HK-2 (cell line): ENCODE measurements at regions not wholly inside any gene's neighbourhood (a gene's known extent, or its start where the extent isn't known, plus 50 kb on each side); places are given as distances from the start of the nearest gene placed in this dataset.

ENCODE experiments used
- DNase-seq: peaks from one replicate; pipeline ENCODE4 v3.0.0-alpha.2; 2018; ENCODE audit not compliant: unreplicated experiment

DNA sequence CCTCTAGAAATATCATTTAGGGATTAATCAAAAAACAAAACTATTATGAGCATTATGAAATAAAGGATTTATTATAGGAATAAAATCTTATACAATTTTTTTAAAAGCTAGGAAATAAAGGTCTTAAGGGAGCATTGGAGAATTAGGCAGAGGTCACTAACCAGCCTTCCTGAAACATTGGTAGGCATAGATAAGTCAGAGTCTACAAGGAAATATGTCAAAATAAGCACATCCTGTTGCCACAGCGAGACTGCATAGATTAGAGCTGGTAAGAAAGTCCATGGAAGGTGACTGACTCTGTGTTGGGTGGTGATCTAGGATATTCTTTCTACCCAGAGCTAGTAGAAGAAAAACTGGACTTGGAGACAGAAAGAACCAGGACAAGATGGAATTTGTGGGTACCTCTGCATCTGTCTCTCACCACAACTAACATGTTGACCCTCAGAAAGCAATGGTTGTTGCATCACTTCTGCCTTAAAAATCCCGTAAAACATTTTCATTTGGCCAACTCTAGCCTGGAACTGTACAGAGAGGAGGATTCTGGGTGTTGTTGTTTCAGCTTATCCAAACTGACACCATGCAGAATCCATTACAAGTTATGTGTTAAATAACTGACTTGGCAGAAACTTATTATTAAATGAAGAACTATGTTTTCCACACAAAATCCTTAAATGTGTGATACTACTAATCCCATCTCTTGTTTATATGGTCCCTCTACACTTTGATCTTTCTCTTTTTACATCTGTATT lies 77.1 kb downstream of the FBXO5 start:
- DNase-seq, result no peak

DNA sequence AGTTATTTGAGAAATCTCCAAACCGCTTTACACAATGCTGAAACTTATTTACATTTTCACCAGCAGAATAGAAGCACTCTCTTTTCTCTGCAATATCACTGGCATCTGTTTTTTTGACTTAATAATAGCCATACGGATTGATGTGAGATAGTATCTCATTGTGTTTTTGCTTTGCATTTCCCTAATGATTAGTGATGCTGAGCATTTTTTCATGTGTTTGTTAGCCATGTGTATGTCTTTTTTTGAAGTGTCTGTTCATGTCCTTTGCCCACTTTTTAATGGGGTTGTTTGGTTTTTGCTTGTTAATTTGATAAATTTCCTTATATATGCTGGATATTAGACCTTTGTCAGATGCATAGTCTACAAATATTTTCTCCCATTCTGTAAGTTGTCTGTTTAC lies 73.6 kb downstream of the FBXO5 start:
- no peak for DNase-seq

DNA sequence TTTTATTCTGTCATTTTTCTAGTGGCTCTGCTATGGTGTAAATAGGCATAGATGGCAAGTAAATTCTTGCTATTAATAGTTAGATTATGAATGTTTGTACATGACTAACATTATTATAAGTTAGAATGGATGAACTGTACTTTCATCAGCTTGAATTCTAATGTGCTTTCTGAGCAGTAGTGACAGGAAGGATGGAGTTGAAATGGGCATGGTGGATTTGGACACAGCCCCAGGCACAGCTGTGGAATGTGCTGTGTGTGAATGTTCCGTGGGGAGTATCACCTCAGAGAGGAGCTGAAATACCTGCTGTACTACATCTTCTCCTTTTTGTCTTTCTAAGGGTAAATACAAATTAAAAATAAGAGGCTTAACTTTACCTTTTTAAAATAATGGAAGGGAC lies 66.8 kb downstream of the FBXO5 start:
- no peak for DNase-seq

DNA sequence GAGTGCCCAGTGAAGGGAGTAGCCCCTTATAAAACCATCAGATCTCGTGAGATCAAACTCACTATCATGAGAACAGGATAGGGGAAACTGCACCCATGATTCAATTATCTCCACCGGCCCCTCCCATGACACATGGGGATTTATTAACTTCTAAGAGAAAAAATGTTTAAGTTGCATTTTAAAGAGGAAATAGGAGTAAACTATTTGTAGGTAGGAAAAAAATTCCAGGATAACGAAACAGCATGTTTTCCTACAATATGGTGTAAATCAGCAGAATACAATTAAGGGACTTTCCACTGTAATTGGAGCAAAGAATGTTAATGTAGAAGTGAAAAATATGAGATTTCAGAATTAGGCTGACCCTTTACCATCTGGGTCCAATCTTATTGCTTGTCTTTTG lies 63.9 kb downstream of the FBXO5 start:
- DNase-seq, result no peak

GRCh38 chr6:152920016-152920415 lies 62.8 kb downstream of the FBXO5 start:
- no peak for DNase-seq
